Keratinocyte (primary cell): ENCODE measurements at regions not wholly inside any gene's neighbourhood (a gene's known extent, or its start where the extent isn't known, plus 50 kb on each side); places are given as distances from the start of the nearest gene placed in this dataset.

Experiments used
- DNase-seq: peaks from one replicate; pipeline ENCODE4 v3.0.0-alpha.2; 2011; ENCODE audit warnings: low read depth, missing footprints, low spot score
- FAIRE-seq: peaks from 2 replicates; lab custom pipeline; 2011; peaks lifted over from hg19 to GRCh38; lab: Jason Lieb, UNC
- H2AFZ ChIP-seq: 2 replicates; pipeline ENCODE4 v1.6.0; 2012; ENCODE audit warnings: low read length, control low read depth, inconsistent platforms; ENCODE audit not compliant: control insufficient read depth
- H3K27ac ChIP-seq: 2 replicates; pipeline ENCODE4 v1.5.1; 2011; ENCODE audit warnings: low read length; ENCODE audit not compliant: control insufficient read depth, insufficient read depth
- H3K27me3 ChIP-seq: 3 replicates; pipeline ENCODE4 v1.6.0; 2011; ENCODE audit warnings: low read length; ENCODE audit not compliant: control insufficient read depth, insufficient read depth; ENCODE audit errors: extremely low read depth
- H3K36me3 ChIP-seq, 2 experiments: 2 replicates in 1 of 2; 3 replicates in 1 of 2; pipeline ENCODE4 v1.5.1; 2011; ENCODE audit warnings: low read length in 2 of 2, mild to moderate bottlenecking in 1 of 2; ENCODE audit not compliant: control insufficient read depth in 2 of 2, insufficient read depth in 2 of 2; ENCODE audit errors: extremely low read depth in 1 of 2
- H3K4me1 ChIP-seq: 3 replicates; pipeline ENCODE4 v1.5.1; 2011; ENCODE audit warnings: low read length; ENCODE audit not compliant: control insufficient read depth, insufficient read depth; ENCODE audit errors: extremely low read depth
- H3K4me2 ChIP-seq: 3 replicates; pipeline ENCODE4 v1.6.0; 2011; ENCODE audit warnings: low read depth, low read length; ENCODE audit not compliant: control insufficient read depth, insufficient read depth; ENCODE audit errors: extremely low read depth
- H3K4me3 ChIP-seq, 3 experiments: fragments of 200-600 bp in 1 of 3; sonication (generic) in 1 of 3; 2 replicates in 2 of 3; 3 replicates in 1 of 3; pipeline ENCODE4 v1.5.1; 2011 to 2016; ENCODE audit warnings: low read length in 3 of 3, mild to moderate bottlenecking in 3 of 3, control low read depth in 2 of 3, inconsistent platforms in 1 of 3, low read depth in 1 of 3, mixed read lengths in 1 of 3, mixed run types in 1 of 3, moderate library complexity in 1 of 3; ENCODE audit not compliant: control insufficient read depth in 2 of 3, insufficient read depth in 2 of 3; ENCODE audit errors: extremely low read depth in 1 of 3
- H3K79me2 ChIP-seq: 2 replicates; pipeline ENCODE4 v1.6.0; 2012; ENCODE audit warnings: low read length; ENCODE audit not compliant: control insufficient read depth, insufficient read depth
- H3K9ac ChIP-seq: 3 replicates; pipeline ENCODE4 v1.6.0; 2011; ENCODE audit warnings: low read length; ENCODE audit not compliant: control insufficient read depth, insufficient read depth; ENCODE audit errors: extremely low read depth
- H3K9me1 ChIP-seq: 3 replicates; pipeline ENCODE4 v1.6.0; 2011; ENCODE audit warnings: low read length; ENCODE audit not compliant: control insufficient read depth, insufficient read depth; ENCODE audit errors: extremely low read depth
- H3K9me3 ChIP-seq: 2 replicates; pipeline ENCODE4 v1.5.1; 2012; ENCODE audit warnings: low read depth, low read length; ENCODE audit not compliant: control insufficient read depth
- H4K20me1 ChIP-seq: 3 replicates; pipeline ENCODE4 v1.6.0; 2011; ENCODE audit warnings: low read length; ENCODE audit not compliant: control insufficient read depth, insufficient read depth; ENCODE audit errors: extremely low read depth
- EZH2 ChIP-seq: IDR thresholded peaks from one replicate; pipeline ENCODE4 v1.6.1; 2012; ENCODE audit warnings: inconsistent platforms, mild to moderate bottlenecking, low read length, moderate library complexity
- dilution Hi-C: fragments of 300-500 bp; cut with MboI; formaldehyde crosslinking; loops from one replicate; pipeline ENCODE4 v1.7.0; 2020; ENCODE audit warnings: low sequenced_read_pairs; ENCODE audit not compliant: extremely low pct_ligation_motif_present
- TF ChIP-seq, protein P1 (sequence below), 3 experiments: IDR thresholded peaks in 1 of 3; conservative IDR thresholded peaks in 1 of 3; optimal IDR thresholded peaks in 1 of 3; 2 replicates in 2 of 3; 3 replicates in 1 of 3; pipeline versions ENCODE3 to v1.5.1; 2011; ENCODE audit warnings: low read length in 3 of 3, mild to moderate bottlenecking in 3 of 3, moderate library complexity in 2 of 3, control low read depth in 1 of 3, inconsistent platforms in 1 of 3; ENCODE audit not compliant: insufficient read depth in 2 of 3; ENCODE audit errors: extremely low read depth in 1 of 3

DNA sequence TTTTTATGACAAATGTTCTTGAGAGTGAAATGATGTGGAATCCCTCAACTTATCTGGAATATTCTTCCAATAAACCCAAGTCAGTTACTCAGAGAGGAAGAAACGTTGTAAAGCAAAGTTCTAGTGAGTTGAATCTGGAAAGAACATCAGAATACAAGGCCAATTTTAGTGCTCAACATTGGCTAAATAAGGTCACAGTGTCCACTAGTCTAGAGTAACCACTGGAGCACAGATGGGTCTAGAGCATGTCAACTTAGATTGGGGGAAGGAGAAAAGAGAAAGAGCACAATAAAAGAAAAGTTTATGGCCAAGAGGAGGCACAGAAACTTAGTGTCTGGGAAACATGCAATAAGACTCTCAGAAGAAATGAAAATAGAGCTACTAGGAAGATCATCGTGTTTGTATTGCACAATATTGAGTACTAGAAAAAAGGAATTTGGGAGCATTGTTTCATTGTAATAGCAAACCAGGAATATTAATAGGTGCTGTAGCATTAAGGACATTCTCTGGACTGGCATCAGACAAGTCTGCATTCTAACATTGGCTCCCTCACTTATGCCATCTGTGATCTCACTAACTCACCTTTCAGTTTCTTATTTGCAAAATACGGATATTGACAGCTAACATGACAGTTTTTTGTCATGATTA lies 1318.5 kb downstream of the PCDH9 start:
- FAIRE-seq (no peak), DNase-seq (no peak)
- peak overlapping the region; percentile 33 for H2AFZ ChIP-seq
- H3K27me3 ChIP-seq, result no peaks in the 10 kb centered on the region
- H3K4me3 ChIP-seq, result no peak overlapping the region
- H3K36me3 ChIP-seq, result no peaks in the 10 kb centered on the region
- TF ChIP-seq, protein P1, sequence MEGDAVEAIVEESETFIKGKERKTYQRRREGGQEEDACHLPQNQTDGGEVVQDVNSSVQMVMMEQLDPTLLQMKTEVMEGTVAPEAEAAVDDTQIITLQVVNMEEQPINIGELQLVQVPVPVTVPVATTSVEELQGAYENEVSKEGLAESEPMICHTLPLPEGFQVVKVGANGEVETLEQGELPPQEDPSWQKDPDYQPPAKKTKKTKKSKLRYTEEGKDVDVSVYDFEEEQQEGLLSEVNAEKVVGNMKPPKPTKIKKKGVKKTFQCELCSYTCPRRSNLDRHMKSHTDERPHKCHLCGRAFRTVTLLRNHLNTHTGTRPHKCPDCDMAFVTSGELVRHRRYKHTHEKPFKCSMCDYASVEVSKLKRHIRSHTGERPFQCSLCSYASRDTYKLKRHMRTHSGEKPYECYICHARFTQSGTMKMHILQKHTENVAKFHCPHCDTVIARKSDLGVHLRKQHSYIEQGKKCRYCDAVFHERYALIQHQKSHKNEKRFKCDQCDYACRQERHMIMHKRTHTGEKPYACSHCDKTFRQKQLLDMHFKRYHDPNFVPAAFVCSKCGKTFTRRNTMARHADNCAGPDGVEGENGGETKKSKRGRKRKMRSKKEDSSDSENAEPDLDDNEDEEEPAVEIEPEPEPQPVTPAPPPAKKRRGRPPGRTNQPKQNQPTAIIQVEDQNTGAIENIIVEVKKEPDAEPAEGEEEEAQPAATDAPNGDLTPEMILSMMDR (optimal IDR thresholded peaks at IDR 0.05 in 1 of 3, IDR thresholded peaks at IDR 0.05 in 1 of 3, conservative IDR thresholded peaks at IDR 0.05 in 1 of 3; ENCODE audit: extremely low read depth in 1 of 3, insufficient read depth in 2 of 3, low read length in 3 of 3), result no peak
- no peak for TF ChIP-seq EZH2
- no peaks in the 10 kb centered on the region for H3K79me2 ChIP-seq
- H3K9me3 ChIP-seq, result no peaks in the 10 kb centered on the region
- no peaks in the 10 kb centered on the region for H3K9me1 ChIP-seq
- peaks cover 23% of the 10 kb centered on the region for H3K4me1 ChIP-seq
- no peak overlapping the region for H3K4me2 ChIP-seq
- H3K9ac ChIP-seq, result no peak overlapping the region
- no peaks in the 10 kb centered on the region for H4K20me1 ChIP-seq
- dilution Hi-C loops, result no loop called here
- H3K27ac ChIP-seq, result no peak overlapping the region

DNA sequence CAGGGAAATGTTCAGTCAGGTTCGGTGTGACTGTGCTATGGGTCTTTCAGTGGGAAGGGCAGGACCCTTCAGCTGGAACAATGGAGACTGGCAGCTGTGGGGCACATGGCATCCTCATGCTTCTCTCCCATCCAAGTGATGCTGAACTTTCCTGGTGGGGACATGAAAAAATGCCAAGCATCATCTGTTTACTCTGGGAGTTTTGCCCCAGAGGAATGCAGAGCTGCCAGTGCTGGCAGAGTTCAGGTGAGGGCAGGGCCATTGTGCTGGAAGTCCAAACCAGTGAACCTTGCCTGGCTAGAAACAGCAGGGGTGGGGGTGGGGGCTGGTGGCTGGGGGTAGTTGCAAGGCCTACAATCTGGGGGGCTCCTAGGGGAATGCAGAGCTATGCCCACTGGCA lies 1320.6 kb downstream of the PCDH9 start:
- Histone ChIP-seq H4K20me1 (no peaks in the 10 kb centered on the region), H2AFZ (no peak overlapping the region), H3K4me1 (peaks cover 20% of the 10 kb centered on the region), H3K9ac (no peak overlapping the region), H3K4me2 (no peak overlapping the region), H3K4me3 (no peak overlapping the region), H3K9me1 (no peaks in the 10 kb centered on the region), H3K36me3 (no peaks in the 10 kb centered on the region), H3K27me3 (no peaks in the 10 kb centered on the region), H3K27ac (no peak overlapping the region), H3K79me2 (no peaks in the 10 kb centered on the region), H3K9me3 (no peaks in the 10 kb centered on the region)
- DNase-seq (no peak), FAIRE-seq (no peak)
- TF ChIP-seq EZH2, result no peak
- TF ChIP-seq, protein P1 (optimal IDR thresholded peaks at IDR 0.05 in 1 of 3, IDR thresholded peaks at IDR 0.05 in 1 of 3, conservative IDR thresholded peaks at IDR 0.05 in 1 of 3; ENCODE audit: extremely low read depth in 1 of 3, insufficient read depth in 2 of 3, low read length in 3 of 3), result no peak
- dilution Hi-C loops, result no loop called here
